ENCODE measurements at regions not wholly inside any gene's neighbourhood (a gene's known extent, or its start where the extent isn't known, plus 50 kb on each side); places are given as distances from the start of the nearest gene placed in this dataset.
"Not testable (repeated sequence)": the region's sequence is repeated elsewhere in the genome, so short reads cannot be mapped to it uniquely, and the experiment has no call there.

- no peak for DNase-seq
Observed at GRCh38 chr22:33139937-33140336, 81.8 kb upstream of the SYN3 start.

- not testable (repeated sequence) for DNase-seq
Observed at GRCh38 chr22:33138333-33138732, 80.2 kb upstream of the SYN3 start.

GRCh38 chr22:33130473-33130872 is 72.3 kb upstream of the SYN3 start:
- DNase-seq: no peak

GRCh38 chr22:33129621-33130020 is 71.4 kb upstream of the SYN3 start:
- no peak for DNase-seq

GRCh38 chr22:33126881-33127280 is 68.7 kb upstream of the SYN3 start:
- no peak for DNase-seq

- no peak for DNase-seq
Observed at GRCh38 chr22:33124471-33124870, 66.3 kb upstream of the SYN3 start.

- not testable (repeated sequence) for DNase-seq
Observed at GRCh38 chr22:33122439-33122838, 64.3 kb upstream of the SYN3 start.

- DNase-seq: no peak
Observed at GRCh38 chr22:33119044-33119443, 60.9 kb upstream of the SYN3 start.

- DNase-seq: no peak
Observed at GRCh38 chr22:33117821-33118220, 59.6 kb upstream of the SYN3 start.

GRCh38 chr22:33116841-33117547 is 58.8 kb upstream of the SYN3 start:
- DNase-seq: no peak

- DNase-seq: no peak
Observed at GRCh38 chr22:33114565-33114964, 56.4 kb upstream of the SYN3 start.

- no peak for DNase-seq
Observed at GRCh38 chr22:33112580-33112979, 54.4 kb upstream of the SYN3 start.

- DNase-seq: no peak
Observed at GRCh38 chr22:33111491-33111890, 53.3 kb upstream of the SYN3 start.

- DNase-seq: no peak
Observed at GRCh38 chr22:33110562-33111163, 52.5 kb upstream of the SYN3 start.

- no peak for DNase-seq
Observed at GRCh38 chr22:33109514-33110430, 51.6 kb upstream of the SYN3 start.

GRCh38 chr22:33108037-33108436 is 49.9 kb upstream of the SYN3 start:
- DNase-seq: no peak

Measured in bone marrow (tissue), 2 donors.